GF-D8 (cell line): ENCODE measurements at regions not wholly inside any gene's neighbourhood (a gene's known extent, or its start where the extent isn't known, plus 50 kb on each side); places are given as distances from the start of the nearest gene placed in this dataset.

Source experiments
- DNase-seq: peaks from one replicate; lab custom pipeline; 2025; lab: John Stamatoyannopoulos, UW

DNA sequence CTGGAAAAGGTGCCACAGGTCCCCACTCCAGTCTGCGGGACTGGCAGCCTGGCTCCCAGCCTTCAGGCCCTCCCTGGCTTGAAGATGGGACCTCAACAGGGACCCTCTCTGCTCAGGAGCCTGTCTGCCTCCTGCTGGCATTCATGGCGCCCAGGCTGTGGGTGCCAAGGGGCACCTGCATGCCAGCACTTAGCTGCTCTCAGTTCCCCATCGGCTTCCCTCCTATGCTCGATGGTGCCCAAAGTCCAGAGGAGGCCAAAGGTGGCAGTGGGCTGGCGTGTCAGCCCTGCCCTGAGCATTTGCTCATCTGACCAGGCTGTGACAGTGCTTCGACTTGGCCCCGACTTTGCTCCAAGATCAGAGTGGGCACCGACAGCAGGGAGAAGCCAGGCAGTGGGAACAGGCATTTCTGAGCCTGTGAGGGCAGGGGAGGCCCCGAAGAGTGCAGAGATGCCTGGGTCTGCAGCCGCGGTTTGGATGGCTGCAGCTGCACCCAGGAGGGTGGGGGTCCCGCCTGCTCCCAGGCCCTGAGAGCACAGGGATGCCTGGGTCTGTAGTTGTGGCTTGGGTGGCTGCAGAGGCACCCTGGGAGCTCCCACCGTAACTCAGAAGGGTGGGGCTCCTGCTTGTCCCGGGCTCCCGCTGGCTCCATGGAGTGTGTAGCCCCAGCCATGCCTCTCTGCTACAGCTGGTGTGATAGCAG lies 463.6 kb downstream of the TBC1D22A start:
- no peak for DNase-seq

DNA sequence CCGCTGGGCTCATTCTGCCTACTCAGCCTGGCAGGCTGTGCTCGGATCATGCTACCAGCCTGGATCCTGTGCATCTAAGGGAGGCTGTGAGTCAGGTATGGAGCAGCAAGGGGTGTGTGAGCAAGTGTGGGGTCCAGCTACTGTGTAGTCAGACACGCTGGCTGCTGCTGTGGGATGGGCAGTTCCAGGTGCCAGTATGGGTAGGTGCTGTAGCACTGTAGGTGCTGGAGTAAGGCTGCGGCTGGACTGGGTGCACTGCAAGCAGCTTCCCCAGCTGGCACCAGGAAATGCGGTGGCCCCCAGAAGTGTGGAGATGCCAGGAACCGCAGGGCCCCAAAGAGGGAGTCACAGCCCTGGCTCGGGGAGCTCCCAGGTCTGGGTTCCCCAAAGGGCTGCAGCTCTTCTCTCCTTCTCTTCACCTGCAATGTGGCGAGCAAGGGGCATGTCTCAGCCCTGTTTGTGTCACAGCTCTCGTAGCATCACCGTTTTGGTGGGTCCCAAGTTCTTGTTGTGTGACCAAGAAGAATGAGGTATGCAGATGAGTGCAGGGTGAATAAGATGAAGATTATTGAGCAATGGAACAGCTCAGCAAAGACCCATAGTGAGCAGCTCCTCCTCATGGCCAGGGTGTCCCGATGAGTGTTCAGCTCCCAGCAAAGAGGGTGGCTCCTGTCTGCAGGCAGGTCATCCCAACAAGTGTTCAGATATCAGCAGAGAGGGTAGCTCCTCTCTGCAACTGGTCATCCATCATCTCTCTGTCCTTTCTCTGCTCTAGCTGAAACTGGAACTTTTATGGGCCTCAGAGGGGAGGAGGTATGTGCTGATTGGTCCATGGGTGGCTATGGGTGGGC lies 462.9 kb downstream of the TBC1D22A start:
- DNase-seq: no peak
